ENCODE measurements at regions not wholly inside any gene's neighbourhood (a gene's known extent, or its start where the extent isn't known, plus 50 kb on each side); places are given as distances from the start of the nearest gene placed in this dataset.

DNA sequence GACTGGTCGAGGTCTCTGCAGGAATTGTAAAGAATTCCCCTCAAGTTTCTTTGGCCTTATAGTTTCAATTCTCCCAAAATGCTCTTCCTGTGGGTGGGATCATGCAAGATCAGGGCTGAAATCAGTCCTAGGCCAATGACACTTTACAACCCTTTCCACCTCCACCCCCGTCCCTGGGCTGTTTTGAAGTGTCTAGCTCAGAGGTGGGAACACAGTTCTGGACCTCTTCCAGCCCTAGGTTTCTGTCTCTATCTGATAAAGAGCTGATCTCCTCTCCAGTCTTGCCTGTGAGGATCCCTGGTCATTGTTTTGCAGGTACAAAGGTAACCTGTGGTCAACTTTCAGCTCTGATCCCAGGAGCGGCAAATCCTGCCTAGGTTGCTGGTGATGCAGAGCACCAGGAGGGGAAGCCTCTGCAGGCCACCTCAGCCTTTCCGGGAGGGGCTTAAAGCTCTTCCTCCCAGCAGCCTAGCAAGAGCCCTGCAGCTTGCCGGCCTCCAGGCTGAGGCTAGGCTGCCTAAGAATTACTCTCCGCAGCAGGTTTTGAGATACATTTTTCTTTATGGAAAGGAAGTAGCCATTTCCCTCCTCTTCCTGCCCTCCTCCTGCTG is 69.8 kb upstream of the WIPF1 start:
- TF ChIP-seq CTCF (IDR thresholded peaks at IDR 0.05), result no peak
- TF ChIP-seq EP300 (IDR thresholded peaks at IDR 0.05), result no peak
